GM12873 (cell line): ENCODE measurements at regions not wholly inside any gene's neighbourhood (a gene's known extent, or its start where the extent isn't known, plus 50 kb on each side); places are given as distances from the start of the nearest gene placed in this dataset.

ENCODE experiments used
- CTCF ChIP-seq: IDR thresholded peaks from 2 replicates; pipeline ENCODE4 v1.5.1; 2012; ENCODE audit warnings: low read depth, mild to moderate bottlenecking, moderate library complexity, low read length, control low read depth; ENCODE audit not compliant: insufficient read depth; ENCODE audit errors: missing control alignments

DNA sequence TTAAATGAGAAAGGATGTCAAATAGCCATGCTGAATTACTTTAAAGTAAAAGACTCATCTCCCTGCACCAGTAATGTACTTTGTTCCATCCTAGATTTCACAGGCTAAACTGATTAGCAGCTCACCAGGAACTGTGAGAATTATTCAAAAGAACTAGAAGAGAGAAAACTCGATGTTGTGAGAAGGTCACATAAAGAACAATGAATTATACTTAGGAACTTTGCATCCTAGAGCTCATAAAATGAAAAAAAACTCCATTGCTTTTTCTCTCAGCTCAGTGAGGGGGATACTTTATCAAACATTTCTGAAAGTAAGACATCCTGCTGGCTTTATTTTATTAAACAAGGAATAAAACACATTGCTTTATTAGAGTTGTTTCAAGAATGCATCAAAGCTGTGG, 278.5 kb downstream of the MRPL39 start:
- TF ChIP-seq CTCF: no peak

- no peak for TF ChIP-seq CTCF
Observed at GRCh38 chr21:25326181-25326580, 281.1 kb downstream of the MRPL39 start.

DNA sequence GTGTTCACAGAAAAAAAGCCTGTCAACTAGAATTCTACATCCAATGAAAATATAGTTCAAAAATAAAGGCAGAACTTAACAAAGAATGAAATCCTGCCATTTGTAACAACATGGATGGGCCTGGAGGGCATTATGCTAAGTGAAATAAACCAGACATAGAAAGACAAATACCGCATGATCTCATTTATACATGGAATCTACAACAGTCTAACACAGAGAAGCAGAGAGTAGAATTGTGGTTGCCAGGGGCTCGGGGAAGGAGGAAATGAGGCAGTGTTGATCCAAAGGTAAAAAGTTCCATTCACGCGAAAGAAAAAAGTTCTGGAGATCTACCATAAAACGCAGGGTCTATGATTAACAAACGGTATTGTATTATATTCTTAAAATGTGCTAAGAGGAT, 282.6 kb downstream of the MRPL39 start:
- TF ChIP-seq CTCF: no peak

DNA sequence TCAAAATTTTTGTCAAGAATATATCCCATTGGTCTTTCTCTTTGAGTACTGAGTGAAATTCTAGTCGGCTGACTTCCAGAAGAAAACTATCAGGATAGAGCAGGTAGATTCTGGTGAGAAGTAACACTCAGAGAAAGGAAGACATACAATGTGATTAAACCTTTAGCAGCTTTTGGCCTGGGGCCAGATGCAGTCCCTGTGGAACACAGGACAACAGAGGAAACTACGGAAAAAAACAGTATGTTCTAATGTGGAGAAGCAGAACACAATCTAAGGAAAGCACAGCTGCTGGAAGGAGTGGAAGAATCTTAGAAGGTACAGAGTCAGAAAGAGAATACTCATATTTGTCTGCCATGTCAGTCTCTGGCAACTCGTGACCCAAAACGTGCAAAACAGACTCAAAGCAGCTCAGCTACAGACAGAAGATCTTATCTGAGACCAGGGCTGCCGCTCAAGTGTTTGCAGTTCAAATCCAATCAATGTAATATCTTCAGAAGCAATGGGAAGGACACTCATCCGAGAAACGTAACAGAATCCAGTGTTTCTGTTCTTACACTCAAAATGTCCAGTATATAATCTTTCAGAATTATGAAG, 283.8 kb downstream of the MRPL39 start:
- TF ChIP-seq CTCF: no peak

GRCh38 chr21:25314247-25314646, 293.0 kb downstream of the MRPL39 start:
- no peak for TF ChIP-seq CTCF

GRCh38 chr21:25313829-25314228, 293.5 kb downstream of the MRPL39 start:
- TF ChIP-seq CTCF: peak; percentile 44

DNA sequence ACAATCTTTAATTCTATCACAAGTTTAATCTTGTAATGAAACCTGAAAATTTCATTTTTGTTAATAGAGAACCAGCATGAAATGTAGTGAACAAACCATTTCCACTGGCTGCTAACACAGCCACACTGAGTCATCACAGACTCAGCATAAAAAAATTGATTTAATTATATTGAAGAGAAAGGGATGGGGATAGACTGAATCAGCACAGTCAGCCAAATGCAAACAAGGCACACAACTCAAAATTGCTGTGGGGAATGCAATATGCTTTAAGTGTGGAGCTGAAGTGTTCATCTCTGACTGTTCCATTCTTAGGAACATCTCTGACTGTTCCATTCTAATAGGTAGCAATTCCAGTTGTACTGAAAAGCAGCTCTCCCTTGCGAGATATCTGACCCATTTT, 299.8 kb downstream of the MRPL39 start:
- TF ChIP-seq CTCF: no peak
